ENCODE measurements at regions not wholly inside any gene's neighbourhood (a gene's known extent, or its start where the extent isn't known, plus 50 kb on each side); places are given as distances from the start of the nearest gene placed in this dataset.

- Histone ChIP-seq H2BK120ac (ENCODE audit: low read depth, low read length) (no peak overlapping the region), H3K4me3 (ENCODE audit: insufficient read depth in 1 of 2, low read depth in 1 of 2, low read length in 2 of 2) (no peak overlapping the region), H2AFZ (ENCODE audit: low read depth, low read length) (no peak overlapping the region), H3K4me2 (ENCODE audit: low read length, poor library complexity, severe bottlenecking) (no peak overlapping the region), H3K79me1 (replicated peaks; ENCODE audit: low read length, poor library complexity, severe bottlenecking) (no peaks in the 10 kb centered on the region), H2AK5ac (ENCODE audit: low read length, severe bottlenecking) (no peak overlapping the region), H3K27ac (ENCODE audit: low read length, poor library complexity, severe bottlenecking) (no peak overlapping the region), H2BK12ac (ENCODE audit: low read length in 2 of 2) (no peak overlapping the region), H3K9me3 (ENCODE audit: control insufficient read depth, low read length) (no peaks in the 10 kb centered on the region), H3K27me3 (ENCODE audit: control insufficient read depth in 1 of 2, insufficient read depth in 1 of 2, low read length in 2 of 2) (peaks cover 0 to 15% of the 10 kb centered on the region in 2 experiments), H3K23ac (ENCODE audit: low read length in 2 of 2) (no peak overlapping the region), H3K9ac (ENCODE audit: low read length) (peak overlapping the region; percentile 20), H4K8ac (ENCODE audit: low read length) (no peak overlapping the region), H2BK5ac (ENCODE audit: low read depth, low read length, poor library complexity, severe bottlenecking) (no peak overlapping the region), H4K91ac (ENCODE audit: low read length) (no peak overlapping the region), H3K18ac (ENCODE audit: low read depth in 1 of 2, low read length in 2 of 2) (no peak overlapping the region), H2BK15ac (ENCODE audit: low read depth, poor library complexity, severe bottlenecking) (no peak overlapping the region), H3K14ac (ENCODE audit: low read length in 2 of 2) (no peak overlapping the region), H3K36me3 (ENCODE audit: control insufficient read depth in 1 of 2, insufficient read depth in 2 of 2, low read depth in 1 of 2, low read length in 2 of 2) (no peaks in the 10 kb centered on the region), H3K4me1 (ENCODE audit: control insufficient read depth, insufficient read depth, low read depth, low read length) (no peaks in the 10 kb centered on the region), H3K4ac (ENCODE audit: low read depth in 1 of 2, low read length in 2 of 2) (no peak overlapping the region)
- 42% methylated on average over 4 of the region's 6 CpGs for WGBS
- DNase-seq = no peak
Observed at GRCh38 chr16:80346111-80346632, 194.6 kb upstream of the DYNLRB2 start.

- Histone ChIP-seq H2BK12ac (ENCODE audit: low read length in 2 of 2) (no peak overlapping the region), H2AK5ac (ENCODE audit: low read length, severe bottlenecking) (no peak overlapping the region), H3K9ac (ENCODE audit: low read length) (peak overlapping the region; percentile 20), H4K8ac (ENCODE audit: low read length) (no peak overlapping the region), H3K23ac (ENCODE audit: low read length in 2 of 2) (no peak overlapping the region), H2BK5ac (ENCODE audit: low read depth, low read length, poor library complexity, severe bottlenecking) (no peak overlapping the region), H2AFZ (ENCODE audit: low read depth, low read length) (no peak overlapping the region), H3K4ac (ENCODE audit: low read depth in 1 of 2, low read length in 2 of 2) (no peak overlapping the region), H4K91ac (ENCODE audit: low read length) (no peak overlapping the region), H2BK15ac (ENCODE audit: low read depth, poor library complexity, severe bottlenecking) (no peak overlapping the region), H3K36me3 (ENCODE audit: control insufficient read depth in 1 of 2, insufficient read depth in 2 of 2, low read depth in 1 of 2, low read length in 2 of 2) (no peaks in the 10 kb centered on the region), H3K27ac (ENCODE audit: low read length, poor library complexity, severe bottlenecking) (no peak overlapping the region), H3K18ac (ENCODE audit: low read depth in 1 of 2, low read length in 2 of 2) (no peak overlapping the region), H3K4me1 (ENCODE audit: control insufficient read depth, insufficient read depth, low read depth, low read length) (no peaks in the 10 kb centered on the region), H3K4me3 (ENCODE audit: insufficient read depth in 1 of 2, low read depth in 1 of 2, low read length in 2 of 2) (no peak overlapping the region), H3K27me3 (ENCODE audit: control insufficient read depth in 1 of 2, insufficient read depth in 1 of 2, low read length in 2 of 2) (peaks cover 0 to 19% of the 10 kb centered on the region in 2 experiments), H3K79me1 (replicated peaks; ENCODE audit: low read length, poor library complexity, severe bottlenecking) (no peaks in the 10 kb centered on the region), H3K14ac (ENCODE audit: low read length in 2 of 2) (no peak overlapping the region), H2BK120ac (ENCODE audit: low read depth, low read length) (no peak overlapping the region), H3K4me2 (ENCODE audit: low read length, poor library complexity, severe bottlenecking) (no peak overlapping the region), H3K9me3 (ENCODE audit: control insufficient read depth, low read length) (no peaks in the 10 kb centered on the region)
- DNase-seq = no peak
- 64% methylated on average over 2 of the region's 3 CpGs for WGBS
Observed at GRCh38 chr16:80345701-80346100, 195.1 kb upstream of the DYNLRB2 start.

- Histone ChIP-seq H2BK5ac (ENCODE audit: low read depth, low read length, poor library complexity, severe bottlenecking) (no peak overlapping the region), H3K79me1 (replicated peaks; ENCODE audit: low read length, poor library complexity, severe bottlenecking) (no peaks in the 10 kb centered on the region), H3K36me3 (ENCODE audit: control insufficient read depth in 1 of 2, insufficient read depth in 2 of 2, low read depth in 1 of 2, low read length in 2 of 2) (no peaks in the 10 kb centered on the region), H3K4ac (ENCODE audit: low read depth in 1 of 2, low read length in 2 of 2) (no peak overlapping the region), H2BK15ac (ENCODE audit: low read depth, poor library complexity, severe bottlenecking) (no peak overlapping the region), H3K23ac (ENCODE audit: low read length in 2 of 2) (no peak overlapping the region), H3K4me2 (ENCODE audit: low read length, poor library complexity, severe bottlenecking) (no peak overlapping the region), H2BK120ac (ENCODE audit: low read depth, low read length) (no peak overlapping the region), H3K14ac (ENCODE audit: low read length in 2 of 2) (no peak overlapping the region), H4K8ac (ENCODE audit: low read length) (no peak overlapping the region), H3K4me1 (ENCODE audit: control insufficient read depth, insufficient read depth, low read depth, low read length) (no peaks in the 10 kb centered on the region), H2AK5ac (ENCODE audit: low read length, severe bottlenecking) (no peak overlapping the region), H4K91ac (ENCODE audit: low read length) (no peak overlapping the region), H3K9me3 (ENCODE audit: control insufficient read depth, low read length) (no peaks in the 10 kb centered on the region), H3K27me3 (ENCODE audit: control insufficient read depth in 1 of 2, insufficient read depth in 1 of 2, low read length in 2 of 2) (peaks cover 5 to 29% of the 10 kb centered on the region in 2 experiments), H2AFZ (ENCODE audit: low read depth, low read length) (no peak overlapping the region), H3K18ac (ENCODE audit: low read depth in 1 of 2, low read length in 2 of 2) (no peak overlapping the region), H2BK12ac (ENCODE audit: low read length in 2 of 2) (no peak overlapping the region), H3K4me3 (ENCODE audit: insufficient read depth in 1 of 2, low read depth in 1 of 2, low read length in 2 of 2) (no peak overlapping the region), H3K27ac (ENCODE audit: low read length, poor library complexity, severe bottlenecking) (no peak overlapping the region), H3K9ac (ENCODE audit: low read length) (no peak overlapping the region)
- no peak for DNase-seq
- 85% methylated on average over 2 of the region's 2 CpGs for WGBS
Observed at GRCh38 chr16:80344570-80344969, 196.2 kb upstream of the DYNLRB2 start.

- no peak overlapping the region for H3K23ac ChIP-seq (ENCODE audit: low read length in 2 of 2)
- peaks cover 5 to 42% of the 10 kb centered on the region in 2 experiments for H3K27me3 ChIP-seq (ENCODE audit: control insufficient read depth in 1 of 2, insufficient read depth in 1 of 2, low read length in 2 of 2)
- WGBS = 0% methylated on average over 1 of the region's 3 CpGs
- no peaks in the 10 kb centered on the region for H3K4me1 ChIP-seq (ENCODE audit: control insufficient read depth, insufficient read depth, low read depth, low read length)
- no peak overlapping the region for H2BK15ac ChIP-seq (ENCODE audit: low read depth, poor library complexity, severe bottlenecking)
- H2AK5ac ChIP-seq (ENCODE audit: low read length, severe bottlenecking) = no peak overlapping the region
- H2BK12ac ChIP-seq (ENCODE audit: low read length in 2 of 2) = no peak overlapping the region
- H3K36me3 ChIP-seq (ENCODE audit: control insufficient read depth in 1 of 2, insufficient read depth in 2 of 2, low read depth in 1 of 2, low read length in 2 of 2) = no peaks in the 10 kb centered on the region
- H3K9ac ChIP-seq (ENCODE audit: low read length) = no peak overlapping the region
- no peak overlapping the region for H3K14ac ChIP-seq (ENCODE audit: low read length in 2 of 2)
- H4K91ac ChIP-seq (ENCODE audit: low read length) = no peak overlapping the region
- H3K4me3 ChIP-seq (ENCODE audit: insufficient read depth in 1 of 2, low read depth in 1 of 2, low read length in 2 of 2) = no peak overlapping the region
- H2BK120ac ChIP-seq (ENCODE audit: low read depth, low read length) = no peak overlapping the region
- H3K4ac ChIP-seq (ENCODE audit: low read depth in 1 of 2, low read length in 2 of 2) = no peak overlapping the region
- no peak overlapping the region for H2BK5ac ChIP-seq (ENCODE audit: low read depth, low read length, poor library complexity, severe bottlenecking)
- no peak overlapping the region for H2AFZ ChIP-seq (ENCODE audit: low read depth, low read length)
- no peak overlapping the region for H3K18ac ChIP-seq (ENCODE audit: low read depth in 1 of 2, low read length in 2 of 2)
- no peaks in the 10 kb centered on the region for H3K9me3 ChIP-seq (ENCODE audit: control insufficient read depth, low read length)
- no peak for DNase-seq
- H3K4me2 ChIP-seq (ENCODE audit: low read length, poor library complexity, severe bottlenecking) = no peak overlapping the region
- no peak overlapping the region for H3K27ac ChIP-seq (ENCODE audit: low read length, poor library complexity, severe bottlenecking)
- no peak overlapping the region for H4K8ac ChIP-seq (ENCODE audit: low read length)
- no peaks in the 10 kb centered on the region for H3K79me1 ChIP-seq (replicated peaks; ENCODE audit: low read length, poor library complexity, severe bottlenecking)
Observed at GRCh38 chr16:80341263-80341662, 199.5 kb upstream of the DYNLRB2 start.
